AG09319 (cell line): ENCODE measurements at regions not wholly inside any gene's neighbourhood (a gene's known extent, or its start where the extent isn't known, plus 50 kb on each side); places are given as distances from the start of the nearest gene placed in this dataset.

Experiments used
- DNase-seq: peaks from one replicate; pipeline ENCODE4 v3.0.0-alpha.2; 2010; ENCODE audit warnings: low read depth; ENCODE audit errors: extremely low read depth
- CTCF ChIP-seq: IDR thresholded peaks from 2 replicates; pipeline ENCODE4 v1.5.1; 2011; ENCODE audit warnings: low read depth, mild to moderate bottlenecking, inconsistent platforms, low read length, moderate library complexity

- TF ChIP-seq CTCF = no peak
- no peak for DNase-seq
Measured at GRCh38 chr4:130422261-130422660, 1326.3 kb downstream of the C4orf33 start.

GRCh38 chr4:130424211-130424610 lies 1328.3 kb downstream of the C4orf33 start:
- TF ChIP-seq CTCF = no peak
- DNase-seq = no peak

- DNase-seq = no peak
- no peak for TF ChIP-seq CTCF
Measured at GRCh38 chr4:130432289-130432688, 1336.3 kb downstream of the C4orf33 start.

- TF ChIP-seq CTCF = no peak
- DNase-seq = no peak
Measured at GRCh38 chr4:130449741-130450140, 1353.8 kb downstream of the C4orf33 start.

GRCh38 chr4:130468340-130468739 lies 1372.4 kb downstream of the C4orf33 start:
- DNase-seq = no peak
- no peak for TF ChIP-seq CTCF

GRCh38 chr4:130478406-130478805 lies 1382.5 kb downstream of the C4orf33 start:
- peak; percentile 27 for DNase-seq
- TF ChIP-seq CTCF = no peak

GRCh38 chr4:130479020-130479419 lies 1383.1 kb downstream of the C4orf33 start:
- no peak for DNase-seq
- no peak for TF ChIP-seq CTCF
